SK-N-SH (cell line): ENCODE measurements at regions not wholly inside any gene's neighbourhood (a gene's known extent, or its start where the extent isn't known, plus 50 kb on each side); places are given as distances from the start of the nearest gene placed in this dataset.

ENCODE experiments used
- CTCF ChIA-PET: fragments of 300-600, 350-600 bp; formaldehyde crosslinking; extraction: SDS; loops from one replicate; lab custom pipeline; 2021; lab: Yijun Ruan, JAX
- POLR2A ChIA-PET: fragments of 350-600 bp; sonication (Branson Sonifier 250); formaldehyde crosslinking; extraction: SDS; loops from one replicate; lab custom pipeline; 2020; ENCODE audit warnings: antibody characterized with exemption, inconsistent platforms; lab: Yijun Ruan, JAX
- DNase-seq: peaks from one replicate; pipeline ENCODE4 v3.0.0; 2012
- H2AFZ ChIP-seq: fragments of 200-600 bp; sonication (generic); 2 replicates; pipeline ENCODE4 v1.8.1; 2016; ENCODE audit warnings: antibody characterized with exemption, mild to moderate bottlenecking, low read depth
- H3F3A ChIP-seq: fragments of 200-600 bp; sonication (generic); replicated peaks from 2 replicates; pipeline ENCODE3; 2016; ENCODE audit warnings: antibody characterized with exemption, mild to moderate bottlenecking; ENCODE audit not compliant: insufficient read depth
- H3K27ac ChIP-seq, 2 experiments: fragments of 200-500 bp in 1 of 2; fragments of 200-600 bp in 1 of 2; sonication (Bioruptor generic) in 1 of 2; sonication (generic), shearing (Covaris generic) in 1 of 2; 2 replicates each; pipeline versions ENCODE4 v1.5.1 to v1.6.1; 2014 to 2016; ENCODE audit warnings: low read depth in 2 of 2, inconsistent platforms in 1 of 2, low read length in 1 of 2, mild to moderate bottlenecking in 1 of 2, mixed read lengths in 1 of 2
- H3K27me3 ChIP-seq: fragments of 200-600 bp; sonication (generic), shearing (Covaris generic); 2 replicates; pipeline ENCODE4 v1.6.1; 2016; ENCODE audit warnings: mixed run types; ENCODE audit not compliant: insufficient read depth
- H3K36me3 ChIP-seq, 2 experiments: fragments of 200-500 bp in 1 of 2; fragments of 200-600 bp in 1 of 2; sonication (Bioruptor generic) in 1 of 2; sonication (generic) in 1 of 2; replicated peaks in 1 of 2; 2 replicates each; pipeline versions ENCODE3 to v1.5.1; 2014 to 2016; ENCODE audit warnings: low read length in 1 of 2, mild to moderate bottlenecking in 1 of 2; ENCODE audit not compliant: insufficient read depth in 2 of 2, control insufficient read depth in 1 of 2
- H3K4me1 ChIP-seq, 2 experiments: fragments of 200-500 bp in 1 of 2; fragments of 200-600 bp in 1 of 2; sonication (Bioruptor generic) in 1 of 2; sonication (generic), shearing (Covaris generic) in 1 of 2; 2 replicates each; pipeline versions ENCODE4 v1.5.1 to v1.6.1; 2014 to 2016; ENCODE audit warnings: low read depth in 1 of 2, low read length in 1 of 2, mixed run types in 1 of 2; ENCODE audit not compliant: insufficient read depth in 2 of 2, control insufficient read depth in 1 of 2
- H3K4me2 ChIP-seq: fragments of 200-600 bp; sonication (generic), shearing (Covaris generic); 2 replicates; pipeline ENCODE4 v1.6.1; 2017; ENCODE audit warnings: mixed run types
- H3K4me3 ChIP-seq, 2 experiments: fragments of 200-500 bp in 1 of 2; fragments of 200-600 bp in 1 of 2; sonication (Bioruptor generic) in 1 of 2; sonication (generic), shearing (Covaris generic) in 1 of 2; 2 replicates each; pipeline versions ENCODE4 v1.5.1 to v1.8.1; 2014 to 2016; ENCODE audit warnings: low read depth in 2 of 2, inconsistent platforms in 1 of 2, low read length in 1 of 2, mild to moderate bottlenecking in 1 of 2, mixed read lengths in 1 of 2, moderate library complexity in 1 of 2
- H3K79me2 ChIP-seq: fragments of 200-600 bp; sonication (generic); 2 replicates; pipeline ENCODE4 v1.8.1; 2017; ENCODE audit warnings: mild to moderate bottlenecking; ENCODE audit not compliant: insufficient read depth
- H3K9ac ChIP-seq: fragments of 200-600 bp; sonication (generic); 2 replicates; pipeline ENCODE4 v1.6.1; 2017; ENCODE audit warnings: mixed run types
- H3K9me2 ChIP-seq: fragments of 200-600 bp; sonication (generic); 2 replicates; pipeline ENCODE4 v1.6.1; 2017; ENCODE audit warnings: mixed run types
- H3K9me3 ChIP-seq: fragments of 200-600 bp; sonication (generic); 2 replicates; pipeline ENCODE4 v1.6.1; 2017; ENCODE audit warnings: mixed run types, mild to moderate bottlenecking, moderate library complexity
- H4K20me1 ChIP-seq: fragments of 200-600 bp; sonication (generic); 2 replicates; pipeline ENCODE4 v1.6.1; 2017; ENCODE audit warnings: mild to moderate bottlenecking, mixed run types; ENCODE audit not compliant: insufficient read depth
- CHD2 ChIP-seq: fragments of 150-350 bp; IDR thresholded peaks from 2 replicates; pipeline ENCODE4 v1.6.1; 2018; ENCODE audit warnings: low read length; ENCODE audit not compliant: partially characterized antibody
- ELF1 ChIP-seq: IDR thresholded peaks from 2 replicates; pipeline ENCODE4 v1.4.0; 2012
- EP300 ChIP-seq, 2 experiments: IDR thresholded peaks; 2 replicates each; pipeline versions ENCODE4 v1.4.0 to v1.6.1; 2012; ENCODE audit warnings: borderline replicate concordance in 1 of 2, low read depth in 1 of 2, low read length in 1 of 2
- EZH2phosphoT487 ChIP-seq: fragments of 200-600 bp; sonication (generic); IDR thresholded peaks from 2 replicates; pipeline ENCODE4 v1.6.1; 2017; ENCODE audit warnings: low read depth, mixed run types, mild to moderate bottlenecking, antibody characterized with exemption, moderate library complexity, borderline replicate concordance
- FOSL2 ChIP-seq: IDR thresholded peaks from 2 replicates; pipeline ENCODE4 v1.4.0; 2012; ENCODE audit warnings: low read depth, mild to moderate bottlenecking, moderate library complexity, borderline replicate concordance
- FOXJ3 ChIP-seq: sonication (generic); formaldehyde crosslinking; IDR thresholded peaks from 2 replicates; pipeline ENCODE4 v1.5.1; 2020; ENCODE audit warnings: mild to moderate bottlenecking, missing genetic modification reagents
- FOXM1 ChIP-seq: IDR thresholded peaks from 2 replicates; pipeline ENCODE4 v1.4.0; 2012; ENCODE audit warnings: low read depth, mild to moderate bottlenecking
- GABPA ChIP-seq: IDR thresholded peaks from 2 replicates; pipeline ENCODE4 v1.4.0; 2012; ENCODE audit warnings: low read depth, mild to moderate bottlenecking
- GATA2 ChIP-seq: sonication (generic); formaldehyde crosslinking; IDR thresholded peaks from 2 replicates; pipeline ENCODE4 v1.5.0; 2020; ENCODE audit warnings: mild to moderate bottlenecking, missing genetic modification reagents
- JUND ChIP-seq: IDR thresholded peaks from 2 replicates; pipeline ENCODE4 v1.4.0; 2012
- MEF2A ChIP-seq: IDR thresholded peaks from 2 replicates; pipeline ENCODE4 v1.4.0; 2012; ENCODE audit warnings: low read depth, borderline replicate concordance
- NFIC ChIP-seq: IDR thresholded peaks from 2 replicates; pipeline ENCODE4 v1.4.0; 2012; ENCODE audit warnings: borderline replicate concordance
- NRF1 ChIP-seq: IDR thresholded peaks from 2 replicates; pipeline ENCODE4 v1.6.1; 2012; ENCODE audit warnings: low read depth, mild to moderate bottlenecking, low read length
- PBX3 ChIP-seq: IDR thresholded peaks from 2 replicates; pipeline ENCODE4; 2012
- RAD21 ChIP-seq: IDR thresholded peaks from 2 replicates; pipeline ENCODE4 v1.6.1; 2012; ENCODE audit warnings: mild to moderate bottlenecking, low read length
- RCOR1 ChIP-seq: fragments of 150-350 bp; IDR thresholded peaks from 2 replicates; pipeline ENCODE4 v1.6.1; 2017; ENCODE audit warnings: antibody characterized with exemption, low read length
- RFX5 ChIP-seq: IDR thresholded peaks from 2 replicates; pipeline ENCODE4 v1.6.1; 2012; ENCODE audit warnings: mild to moderate bottlenecking, improper control_type of control experiment, low read length
- RXRA ChIP-seq: IDR thresholded peaks from 2 replicates; pipeline ENCODE4 v1.4.0; 2012; ENCODE audit warnings: low read depth, mild to moderate bottlenecking, borderline replicate concordance
- SIN3A ChIP-seq: IDR thresholded peaks from 2 replicates; pipeline ENCODE4 v1.6.1; 2012; ENCODE audit warnings: low read depth, mild to moderate bottlenecking, low read length, moderate library complexity, borderline replicate concordance
- SMC3 ChIP-seq: IDR thresholded peaks from 2 replicates; pipeline ENCODE4 v1.6.1; 2012; ENCODE audit warnings: low read depth, low read length, improper control_type of control experiment
- TAF1 ChIP-seq: IDR thresholded peaks from 2 replicates; pipeline ENCODE4 v1.6.1; 2012; ENCODE audit warnings: low read depth, mild to moderate bottlenecking, low read length, moderate library complexity, borderline replicate concordance
- TCF12 ChIP-seq: IDR thresholded peaks from 2 replicates; pipeline ENCODE4 v1.4.0; 2012
- TEAD4 ChIP-seq: IDR thresholded peaks from 2 replicates; pipeline ENCODE4 v1.4.0; 2012; ENCODE audit warnings: mild to moderate bottlenecking, borderline replicate concordance; ENCODE audit not compliant: insufficient read depth
- YY1 ChIP-seq: IDR thresholded peaks from 2 replicates; pipeline ENCODE4 v1.4.0; 2012; ENCODE audit warnings: low read depth, mild to moderate bottlenecking
- WGBS: methylation state at CpG from one replicate; pipeline ENCODE4 v1.1.6; 2017; ENCODE audit warnings: low lambda C conversion rate; 5-methylcytosine and 5-hydroxymethylcytosine counted together
- TF ChIP-seq, protein P1 (sequence below): IDR thresholded peaks from 2 replicates; pipeline ENCODE4 v1.4.0; 2012; ENCODE audit warnings: low read depth
- TF ChIP-seq, protein P2 (sequence below): fragments of 150-350 bp; IDR thresholded peaks from 2 replicates; pipeline ENCODE4 v1.6.1; 2017; ENCODE audit warnings: antibody characterized with exemption, low read length, low read depth, borderline replicate concordance
- TF ChIP-seq, protein P3 (sequence below): fragments of 200-600 bp; sonication (generic); IDR thresholded peaks from 2 replicates; pipeline ENCODE4 v1.6.1; 2017; ENCODE audit warnings: antibody characterized with exemption, mild to moderate bottlenecking, moderate library complexity

- TF ChIP-seq TAF1 (no peak), FOSL2 (no peak), TEAD4 (no peak), SIN3A (no peak), NFIC (no peak), GATA2 (CRISPR knock-in tag) (no peak), YY1 (no peak), FOXJ3 (CRISPR knock-in tag) (no peak), PBX3 (no peak), EZH2phosphoT487 (no peak), RAD21 (no peak), TCF12 (no peak), NRF1 (no peak), JUND (no peak), SMC3 (no peak), RFX5 (no peak), CHD2 (no peak), EP300 (IDR thresholded peaks at IDR 0.05; ENCODE audit: borderline replicate concordance in 1 of 2, low read depth in 1 of 2, low read length in 1 of 2) (no peak), MEF2A (no peak)
- TF ChIP-seq, protein P1, sequence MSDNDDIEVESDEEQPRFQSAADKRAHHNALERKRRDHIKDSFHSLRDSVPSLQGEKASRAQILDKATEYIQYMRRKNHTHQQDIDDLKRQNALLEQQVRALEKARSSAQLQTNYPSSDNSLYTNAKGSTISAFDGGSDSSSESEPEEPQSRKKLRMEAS = no peak
- Histone ChIP-seq H3K79me2 (no peaks in the 10 kb centered on the region), H3K9ac (no peak overlapping the region), H3K27ac (no peak overlapping the region), H3K4me1 (no peaks in the 10 kb centered on the region), H3K4me3 (no peak overlapping the region; a peak in 1 of 4 replicates), H2AFZ (no peak overlapping the region), H3K27me3 (no peaks in the 10 kb centered on the region), H3K4me2 (no peak overlapping the region), H4K20me1 (no peaks in the 10 kb centered on the region), H3K9me2 (no peaks in the 10 kb centered on the region), H3K36me3 (no peaks in the 10 kb centered on the region), H3F3A (no peaks in the 10 kb centered on the region), H3K9me3 (no peaks in the 10 kb centered on the region)
- DNase-seq = no peak
- WGBS = 0% methylated on average over 1 of the region's 1 CpG
- POLR2A ChIA-PET = no interaction called here
- CTCF ChIA-PET = no interaction called here
These were observed 927.3 kb upstream of the ZNF722 start for GRCh38 chr7:63071396-63071795.

DNA sequence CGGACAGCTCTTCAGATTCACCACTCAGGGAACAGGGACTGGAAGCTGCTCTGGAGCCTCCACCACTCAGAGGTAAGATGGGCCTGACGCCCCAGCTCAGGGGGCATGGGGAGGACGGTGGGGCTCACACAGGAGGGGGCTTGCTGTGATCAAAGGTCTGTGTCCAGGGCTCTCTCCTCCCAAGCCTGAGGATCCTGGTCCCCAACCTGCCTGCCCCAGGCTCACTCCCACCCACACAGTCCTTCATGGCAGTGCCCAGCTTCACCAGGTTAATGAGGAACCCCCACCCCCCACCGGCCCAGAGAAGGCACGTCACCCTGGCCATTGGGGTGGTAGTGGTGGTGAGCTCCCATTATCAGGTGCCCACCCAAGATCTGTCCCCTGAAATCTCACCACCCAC lies 926.7 kb upstream of the ZNF722 start:
- POLR2A ChIA-PET = no interaction called here
- no peak overlapping the region for H3K4me3 ChIP-seq
- no peaks in the 10 kb centered on the region for H3K4me1 ChIP-seq
- no peaks in the 10 kb centered on the region for H3K9me3 ChIP-seq
- no peak overlapping the region for H2AFZ ChIP-seq
- no peaks in the 10 kb centered on the region for H3K27me3 ChIP-seq
- CTCF ChIA-PET = no interaction called here
- WGBS = 0% methylated on average over 5 of the region's 5 CpGs
- no peak for DNase-seq
- no peak overlapping the region for H3K9ac ChIP-seq
- H4K20me1 ChIP-seq = no peaks in the 10 kb centered on the region
- no peaks in the 10 kb centered on the region for H3K79me2 ChIP-seq
- H3K4me2 ChIP-seq = no peak overlapping the region
- no peak overlapping the region for H3K27ac ChIP-seq
- no peaks in the 10 kb centered on the region for H3K36me3 ChIP-seq
- H3K9me2 ChIP-seq = no peaks in the 10 kb centered on the region
- H3F3A ChIP-seq = no peaks in the 10 kb centered on the region
- TF ChIP-seq EP300 (IDR thresholded peaks at IDR 0.05; ENCODE audit: borderline replicate concordance in 1 of 2, low read depth in 1 of 2, low read length in 1 of 2) (no peak), GABPA (no peak), JUND (no peak), SMC3 (no peak), ELF1 (no peak), PBX3 (no peak), FOXJ3 (CRISPR knock-in tag) (no peak), TEAD4 (no peak), FOXM1 (no peak), YY1 (no peak), RXRA (no peak), SIN3A (no peak), RCOR1 (no peak)
- TF ChIP-seq, protein P2, sequence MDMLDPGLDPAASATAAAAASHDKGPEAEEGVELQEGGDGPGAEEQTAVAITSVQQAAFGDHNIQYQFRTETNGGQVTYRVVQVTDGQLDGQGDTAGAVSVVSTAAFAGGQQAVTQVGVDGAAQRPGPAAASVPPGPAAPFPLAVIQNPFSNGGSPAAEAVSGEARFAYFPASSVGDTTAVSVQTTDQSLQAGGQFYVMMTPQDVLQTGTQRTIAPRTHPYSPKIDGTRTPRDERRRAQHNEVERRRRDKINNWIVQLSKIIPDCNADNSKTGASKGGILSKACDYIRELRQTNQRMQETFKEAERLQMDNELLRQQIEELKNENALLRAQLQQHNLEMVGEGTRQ = no peak
- TF ChIP-seq, protein P3, sequence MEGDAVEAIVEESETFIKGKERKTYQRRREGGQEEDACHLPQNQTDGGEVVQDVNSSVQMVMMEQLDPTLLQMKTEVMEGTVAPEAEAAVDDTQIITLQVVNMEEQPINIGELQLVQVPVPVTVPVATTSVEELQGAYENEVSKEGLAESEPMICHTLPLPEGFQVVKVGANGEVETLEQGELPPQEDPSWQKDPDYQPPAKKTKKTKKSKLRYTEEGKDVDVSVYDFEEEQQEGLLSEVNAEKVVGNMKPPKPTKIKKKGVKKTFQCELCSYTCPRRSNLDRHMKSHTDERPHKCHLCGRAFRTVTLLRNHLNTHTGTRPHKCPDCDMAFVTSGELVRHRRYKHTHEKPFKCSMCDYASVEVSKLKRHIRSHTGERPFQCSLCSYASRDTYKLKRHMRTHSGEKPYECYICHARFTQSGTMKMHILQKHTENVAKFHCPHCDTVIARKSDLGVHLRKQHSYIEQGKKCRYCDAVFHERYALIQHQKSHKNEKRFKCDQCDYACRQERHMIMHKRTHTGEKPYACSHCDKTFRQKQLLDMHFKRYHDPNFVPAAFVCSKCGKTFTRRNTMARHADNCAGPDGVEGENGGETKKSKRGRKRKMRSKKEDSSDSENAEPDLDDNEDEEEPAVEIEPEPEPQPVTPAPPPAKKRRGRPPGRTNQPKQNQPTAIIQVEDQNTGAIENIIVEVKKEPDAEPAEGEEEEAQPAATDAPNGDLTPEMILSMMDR = no peak
